ENCODE measurements at regions not wholly inside any gene's neighbourhood (a gene's known extent, or its start where the extent isn't known, plus 50 kb on each side); places are given as distances from the start of the nearest gene placed in this dataset.

GRCh38 chr2:120906914-120907313 is 171.2 kb downstream of the GLI2 start:
- TF ChIP-seq IRF1 (CRISPR knock-in tag; IDR thresholded peaks at IDR 0.05) (no peak), CTCF (IDR thresholded peaks at IDR 0.05) (no peak), MAX (CRISPR knock-in tag; IDR thresholded peaks at IDR 0.05) (no peak), E2F1 (CRISPR knock-in tag; IDR thresholded peaks at IDR 0.05) (no peak), CREB1 (CRISPR knock-in tag; IDR thresholded peaks at IDR 0.05) (no peak)
